ENCODE measurements at regions not wholly inside any gene's neighbourhood (a gene's known extent, or its start where the extent isn't known, plus 50 kb on each side); places are given as distances from the start of the nearest gene placed in this dataset.

DNA sequence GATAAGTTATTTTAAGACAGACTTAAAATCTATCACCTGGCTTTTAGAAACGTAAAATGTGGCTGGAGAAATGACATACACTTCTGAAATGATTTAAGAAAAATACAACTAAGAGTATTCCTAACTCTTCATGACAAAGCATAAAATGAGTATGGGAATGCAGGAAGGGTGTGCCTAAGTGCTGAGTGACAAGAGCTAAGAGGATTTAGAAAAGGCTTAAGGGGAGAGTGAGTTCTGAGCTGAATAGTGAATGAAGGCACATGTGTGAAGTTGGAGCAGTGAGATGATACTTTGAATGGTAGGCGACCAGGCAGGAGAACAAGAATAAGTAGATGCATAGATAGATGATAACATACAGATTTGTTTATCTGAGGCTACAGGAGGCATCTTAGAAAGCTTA lies 458.3 kb upstream of the TENM3 start:
- TF ChIP-seq, protein P1, sequence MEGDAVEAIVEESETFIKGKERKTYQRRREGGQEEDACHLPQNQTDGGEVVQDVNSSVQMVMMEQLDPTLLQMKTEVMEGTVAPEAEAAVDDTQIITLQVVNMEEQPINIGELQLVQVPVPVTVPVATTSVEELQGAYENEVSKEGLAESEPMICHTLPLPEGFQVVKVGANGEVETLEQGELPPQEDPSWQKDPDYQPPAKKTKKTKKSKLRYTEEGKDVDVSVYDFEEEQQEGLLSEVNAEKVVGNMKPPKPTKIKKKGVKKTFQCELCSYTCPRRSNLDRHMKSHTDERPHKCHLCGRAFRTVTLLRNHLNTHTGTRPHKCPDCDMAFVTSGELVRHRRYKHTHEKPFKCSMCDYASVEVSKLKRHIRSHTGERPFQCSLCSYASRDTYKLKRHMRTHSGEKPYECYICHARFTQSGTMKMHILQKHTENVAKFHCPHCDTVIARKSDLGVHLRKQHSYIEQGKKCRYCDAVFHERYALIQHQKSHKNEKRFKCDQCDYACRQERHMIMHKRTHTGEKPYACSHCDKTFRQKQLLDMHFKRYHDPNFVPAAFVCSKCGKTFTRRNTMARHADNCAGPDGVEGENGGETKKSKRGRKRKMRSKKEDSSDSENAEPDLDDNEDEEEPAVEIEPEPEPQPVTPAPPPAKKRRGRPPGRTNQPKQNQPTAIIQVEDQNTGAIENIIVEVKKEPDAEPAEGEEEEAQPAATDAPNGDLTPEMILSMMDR (IDR thresholded peaks at IDR 0.05), result no peak
- TF ChIP-seq POLR2A (IDR thresholded peaks at IDR 0.05) (no peak), POLR2AphosphoS5 (IDR thresholded peaks at IDR 0.05; ENCODE audit: insufficient read depth in 1 of 2, low read depth in 1 of 2) (no peak)

All from vagina (tissue), 2 donors.